Upper lobe of left lung (tissue), 4 donors: ENCODE measurements at regions not wholly inside any gene's neighbourhood (a gene's known extent, or its start where the extent isn't known, plus 50 kb on each side); places are given as distances from the start of the nearest gene placed in this dataset.

Source experiments
- POLR2A ChIP-seq, 4 donors: fragments of 450-650 bp; IDR thresholded peaks; one replicate each; pipeline ENCODE4 v1.5.1; 2016 to 2017; ENCODE audit warnings: antibody characterized with exemption in 4 of 4, mild to moderate bottlenecking in 2 of 4
- TF ChIP-seq, protein P1 (sequence below), 6 experiments: fragments of 450-650 bp in 4 of 6; fragments of 200-600 bp in 2 of 6; sonication (generic) in 2 of 6; IDR thresholded peaks; one replicate each; pipeline ENCODE4 v1.5.1; 2016 to 2019; ENCODE audit warnings: antibody characterized with exemption in 6 of 6

DNA sequence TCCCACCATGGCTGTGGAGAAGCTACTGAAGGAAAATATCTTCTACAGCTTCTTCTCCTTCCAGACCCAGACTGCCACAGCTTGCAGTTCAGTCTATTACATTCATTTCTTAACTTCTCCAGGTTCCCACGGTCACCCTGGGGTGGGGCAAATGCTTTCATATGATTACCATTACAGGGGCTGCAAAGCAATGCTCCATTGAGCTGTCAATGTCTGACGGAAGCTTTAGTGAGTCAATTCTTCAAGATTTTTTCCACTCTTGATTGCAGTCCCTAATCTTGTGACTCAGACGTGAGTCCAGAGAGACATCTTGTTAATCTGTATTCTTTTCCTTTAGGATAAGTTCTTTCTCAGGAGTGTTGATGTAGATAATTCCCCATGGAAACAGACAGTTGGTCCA is 233.4 kb upstream of the DDI1 start:
- TF ChIP-seq, protein P1, sequence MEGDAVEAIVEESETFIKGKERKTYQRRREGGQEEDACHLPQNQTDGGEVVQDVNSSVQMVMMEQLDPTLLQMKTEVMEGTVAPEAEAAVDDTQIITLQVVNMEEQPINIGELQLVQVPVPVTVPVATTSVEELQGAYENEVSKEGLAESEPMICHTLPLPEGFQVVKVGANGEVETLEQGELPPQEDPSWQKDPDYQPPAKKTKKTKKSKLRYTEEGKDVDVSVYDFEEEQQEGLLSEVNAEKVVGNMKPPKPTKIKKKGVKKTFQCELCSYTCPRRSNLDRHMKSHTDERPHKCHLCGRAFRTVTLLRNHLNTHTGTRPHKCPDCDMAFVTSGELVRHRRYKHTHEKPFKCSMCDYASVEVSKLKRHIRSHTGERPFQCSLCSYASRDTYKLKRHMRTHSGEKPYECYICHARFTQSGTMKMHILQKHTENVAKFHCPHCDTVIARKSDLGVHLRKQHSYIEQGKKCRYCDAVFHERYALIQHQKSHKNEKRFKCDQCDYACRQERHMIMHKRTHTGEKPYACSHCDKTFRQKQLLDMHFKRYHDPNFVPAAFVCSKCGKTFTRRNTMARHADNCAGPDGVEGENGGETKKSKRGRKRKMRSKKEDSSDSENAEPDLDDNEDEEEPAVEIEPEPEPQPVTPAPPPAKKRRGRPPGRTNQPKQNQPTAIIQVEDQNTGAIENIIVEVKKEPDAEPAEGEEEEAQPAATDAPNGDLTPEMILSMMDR (IDR thresholded peaks at IDR 0.05) = no peak
- TF ChIP-seq POLR2A (IDR thresholded peaks at IDR 0.05) = no peak
